ENCODE measurements at regions not wholly inside any gene's neighbourhood (a gene's known extent, or its start where the extent isn't known, plus 50 kb on each side); places are given as distances from the start of the nearest gene placed in this dataset.

DNA sequence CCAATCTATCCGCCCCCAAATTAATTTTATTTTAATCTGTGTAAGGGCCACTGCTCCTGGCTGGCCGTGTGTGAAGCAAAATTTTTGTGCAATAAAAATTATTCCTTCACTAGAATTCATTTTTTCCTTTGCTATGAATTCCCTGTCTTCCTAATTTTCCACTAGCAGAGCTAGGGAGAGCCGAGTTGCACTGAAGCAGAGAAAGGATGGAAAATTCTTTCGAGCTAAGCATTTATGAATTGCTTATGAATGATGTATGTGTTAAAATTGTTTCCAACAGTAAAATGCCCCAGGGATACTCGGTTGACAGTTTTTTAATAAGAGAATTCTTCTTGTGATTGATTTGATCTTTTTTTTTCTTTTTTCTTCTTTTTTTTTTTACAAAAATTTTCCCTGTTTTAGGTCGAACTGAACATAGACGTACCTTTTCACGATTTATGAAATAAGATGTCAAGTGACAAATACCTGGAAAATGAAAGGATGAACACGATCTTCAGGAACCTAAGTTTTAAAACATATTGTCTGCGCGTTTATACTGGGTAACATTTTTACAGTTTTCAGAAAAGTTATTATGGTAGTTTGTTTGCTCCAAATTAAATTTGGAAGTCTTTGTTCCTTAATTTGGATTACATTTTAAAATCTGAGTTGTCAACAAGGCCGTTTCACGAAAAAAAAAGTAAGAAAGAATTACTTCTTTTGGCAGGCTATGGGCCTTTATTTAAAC, 288.8 kb upstream of the NFE2L3 start:
- dilution Hi-C loops (cut with MboI; ENCODE audit: extremely low pct_ligation_motif_present, low sequenced_read_pairs) = no loop called here
- DNase-seq (ENCODE audit: low read depth, low spot score) (no peak), FAIRE-seq (no peak)
- Histone ChIP-seq H3K36me3 (ENCODE audit: control insufficient read depth in 2 of 2, extremely low read depth in 1 of 2, insufficient read depth in 2 of 2, low read length in 2 of 2) (no peaks in the 10 kb centered on the region), H2AFZ (ENCODE audit: low read depth, low read length) (no peak overlapping the region), H3K27me3 (ENCODE audit: control insufficient read depth in 2 of 2, insufficient read depth in 2 of 2, low read length in 2 of 2) (peaks cover 61 to 89% of the 10 kb centered on the region in 2 experiments), H3K79me2 (ENCODE audit: control insufficient read depth, insufficient read depth, low read length) (no peaks in the 10 kb centered on the region), H3K9me1 (replicated peaks; ENCODE audit: control insufficient read depth, extremely low read depth, insufficient read depth, low read length) (no peaks in the 10 kb centered on the region), H3K27ac (ENCODE audit: insufficient read depth, low read depth, low read length) (no peak overlapping the region), H4K20me1 (replicated peaks; ENCODE audit: control insufficient read depth, extremely low read depth, insufficient read depth, low read length) (no peaks in the 10 kb centered on the region), H3K4me1 (ENCODE audit: control insufficient read depth, extremely low read depth, insufficient read depth, low read length) (peaks cover 6% of the 10 kb centered on the region), H3K9me3 (replicated peaks; ENCODE audit: control insufficient read depth, insufficient read depth, low read length) (no peaks in the 10 kb centered on the region), H3K9ac (replicated peaks; ENCODE audit: extremely low read depth, insufficient read depth, low read length) (no peak overlapping the region), H3K4me2 (ENCODE audit: insufficient read depth, low read length) (peak overlapping the region; percentile 22), H3K4me3 (replicated peaks in 1 of 3; ENCODE audit: insufficient read depth in 1 of 3, low read depth in 1 of 3, low read length in 3 of 3) (no peak overlapping the region)
- ChIA-PET CTCF (interaction anchor here (1.1 to 2.0 kb wide), 3 partner anchors 12 to 804 kb away, joined by 5 to 12 read pairs (median 8); no protein-coding TSS in a partner anchor), POLR2A (no interaction called here)
- BruUV-seq (replicated peaks) = no TSS peak
- intact Hi-C loops (cut with micrococcal nuclease) = loop anchor here (2.0 to 10.0 kb wide), 3 partner anchors 292 to 999 kb away; partner anchors contain the start of gene SKAP2
- no peak for TF ChIP-seq POLR2A (IDR thresholded peaks at IDR 0.05; ENCODE audit: low read depth, low read length)
- peak; percentile 64 for TF ChIP-seq EZH2 (IDR thresholded peaks at IDR 0.05; ENCODE audit: borderline replicate concordance, low read depth, low read length, severe bottlenecking)

DNA sequence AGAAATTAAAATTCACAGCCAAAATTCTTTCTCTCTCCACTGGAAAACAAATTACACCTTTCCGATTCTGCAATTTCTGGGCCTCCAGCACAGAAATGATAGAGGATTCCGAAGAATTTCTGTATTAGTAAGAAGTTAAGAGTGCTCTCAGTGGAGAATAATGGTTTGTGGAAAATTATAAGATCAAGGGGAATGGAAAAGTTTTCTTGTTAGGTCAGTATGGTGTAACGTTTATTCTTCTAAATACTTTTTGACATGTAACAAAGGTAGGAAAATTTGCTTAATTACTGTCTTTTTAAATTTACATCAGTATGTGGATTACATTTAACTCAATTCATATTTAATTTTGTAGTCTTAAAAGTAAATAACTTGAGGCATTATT, 288.3 kb upstream of the NFE2L3 start:
- Histone ChIP-seq H3K9me3 (replicated peaks; ENCODE audit: control insufficient read depth, insufficient read depth, low read length) (no peaks in the 10 kb centered on the region), H3K27ac (ENCODE audit: insufficient read depth, low read depth, low read length) (no peak overlapping the region), H2AFZ (ENCODE audit: low read depth, low read length) (no peak overlapping the region), H3K4me1 (ENCODE audit: control insufficient read depth, extremely low read depth, insufficient read depth, low read length) (peaks cover 6% of the 10 kb centered on the region), H3K9me1 (replicated peaks; ENCODE audit: control insufficient read depth, extremely low read depth, insufficient read depth, low read length) (no peaks in the 10 kb centered on the region), H3K27me3 (ENCODE audit: control insufficient read depth in 2 of 2, insufficient read depth in 2 of 2, low read length in 2 of 2) (peaks cover 61 to 90% of the 10 kb centered on the region in 2 experiments), H3K9ac (replicated peaks; ENCODE audit: extremely low read depth, insufficient read depth, low read length) (no peak overlapping the region), H3K36me3 (ENCODE audit: control insufficient read depth in 2 of 2, extremely low read depth in 1 of 2, insufficient read depth in 2 of 2, low read length in 2 of 2) (no peaks in the 10 kb centered on the region), H3K79me2 (ENCODE audit: control insufficient read depth, insufficient read depth, low read length) (no peaks in the 10 kb centered on the region), H3K4me3 (replicated peaks in 1 of 3; ENCODE audit: insufficient read depth in 1 of 3, low read depth in 1 of 3, low read length in 3 of 3) (no peak overlapping the region), H4K20me1 (replicated peaks; ENCODE audit: control insufficient read depth, extremely low read depth, insufficient read depth, low read length) (no peaks in the 10 kb centered on the region), H3K4me2 (ENCODE audit: insufficient read depth, low read length) (no peak overlapping the region)
- POLR2A ChIA-PET = no interaction called here
- DNase-seq (ENCODE audit: low read depth, low spot score) (peak; percentile 16), FAIRE-seq (no peak)
- dilution Hi-C loops (cut with MboI; ENCODE audit: extremely low pct_ligation_motif_present, low sequenced_read_pairs) (no loop called here), intact Hi-C loops (cut with micrococcal nuclease) (loop anchor here (2.0 to 10.0 kb wide), 3 partner anchors 291 to 999 kb away; partner anchors contain the start of gene SKAP2)
- TF ChIP-seq EZH2 (IDR thresholded peaks at IDR 0.05; ENCODE audit: borderline replicate concordance, low read depth, low read length, severe bottlenecking) = peak; percentile 45
- no peak for TF ChIP-seq JUN (IDR thresholded peaks at IDR 0.05; ENCODE audit: borderline replicate concordance, insufficient read depth, insufficient read length, low read depth)
- no TSS peak for BruUV-seq (replicated peaks)
- CTCF ChIA-PET = no interaction called here
